ENCODE measurements at regions not wholly inside any gene's neighbourhood (a gene's known extent, or its start where the extent isn't known, plus 50 kb on each side); places are given as distances from the start of the nearest gene placed in this dataset.

- H3K4me3 ChIP-seq (ENCODE audit: low read depth, low read length) = no peak overlapping the region
- no peak for DNase-seq (ENCODE audit: low read depth)
These were observed 359.0 kb downstream of the BTG1 start for GRCh38 chr12:91786499-91787272.

- DNase-seq (ENCODE audit: low read depth) = no peak
- H3K4me3 ChIP-seq (ENCODE audit: low read depth, low read length) = no peak overlapping the region
These were observed 359.8 kb downstream of the BTG1 start for GRCh38 chr12:91785655-91786498.

GRCh38 chr12:91781114-91781513 lies 364.5 kb downstream of the BTG1 start:
- peak; percentile 23 for DNase-seq (ENCODE audit: low read depth)
- no peak overlapping the region for H3K4me3 ChIP-seq (ENCODE audit: low read depth, low read length)

- no peak overlapping the region for H3K4me3 ChIP-seq (ENCODE audit: low read depth, low read length)
- DNase-seq (ENCODE audit: low read depth) = peak; percentile 69
These were observed 366.7 kb downstream of the BTG1 start for GRCh38 chr12:91778938-91779400.

- H3K4me3 ChIP-seq (ENCODE audit: low read depth, low read length) = no peak overlapping the region
- no peak for DNase-seq (ENCODE audit: low read depth)
These were observed 367.4 kb downstream of the BTG1 start for GRCh38 chr12:91778091-91778832.

GRCh38 chr12:91777268-91777992 lies 368.2 kb downstream of the BTG1 start:
- H3K4me3 ChIP-seq (ENCODE audit: low read depth, low read length) = no peak overlapping the region
- no peak for DNase-seq (ENCODE audit: low read depth)

GRCh38 chr12:91774434-91774921 lies 371.2 kb downstream of the BTG1 start:
- H3K4me3 ChIP-seq (ENCODE audit: low read depth, low read length) = no peak overlapping the region
- DNase-seq (ENCODE audit: low read depth) = no peak

GRCh38 chr12:91773749-91774429 lies 371.8 kb downstream of the BTG1 start:
- no peak overlapping the region for H3K4me3 ChIP-seq (ENCODE audit: low read depth, low read length)
- no peak for DNase-seq (ENCODE audit: low read depth)

GRCh38 chr12:91772411-91772810 lies 373.2 kb downstream of the BTG1 start:
- no peak overlapping the region for H3K4me3 ChIP-seq (ENCODE audit: low read depth, low read length)
- no peak for DNase-seq (ENCODE audit: low read depth)

GRCh38 chr12:91769736-91770135 lies 375.9 kb downstream of the BTG1 start:
- H3K4me3 ChIP-seq (ENCODE audit: low read depth, low read length) = no peak overlapping the region
- DNase-seq (ENCODE audit: low read depth) = no peak

GRCh38 chr12:91767237-91767636 lies 378.4 kb downstream of the BTG1 start:
- no peak overlapping the region for H3K4me3 ChIP-seq (ENCODE audit: low read depth, low read length)
- no peak for DNase-seq (ENCODE audit: low read depth)

- no peak overlapping the region for H3K4me3 ChIP-seq (ENCODE audit: low read depth, low read length)
- DNase-seq (ENCODE audit: low read depth) = no peak
These were observed 379.2 kb downstream of the BTG1 start for GRCh38 chr12:91766454-91766853.

GRCh38 chr12:91763654-91764370 lies 381.8 kb downstream of the BTG1 start:
- no peak for DNase-seq (ENCODE audit: low read depth)
- H3K4me3 ChIP-seq (ENCODE audit: low read depth, low read length) = no peak overlapping the region

GRCh38 chr12:91753649-91754048 lies 392.0 kb downstream of the BTG1 start:
- H3K4me3 ChIP-seq (ENCODE audit: low read depth, low read length) = no peak overlapping the region
- no peak for DNase-seq (ENCODE audit: low read depth)

- DNase-seq (ENCODE audit: low read depth) = no peak
- H3K4me3 ChIP-seq (ENCODE audit: low read depth, low read length) = no peak overlapping the region
These were observed 398.7 kb downstream of the BTG1 start for GRCh38 chr12:91746976-91747375.

- DNase-seq (ENCODE audit: low read depth) = no peak
- H3K4me3 ChIP-seq (ENCODE audit: low read depth, low read length) = no peak overlapping the region
These were observed 401.0 kb downstream of the BTG1 start for GRCh38 chr12:91744597-91744996.

GRCh38 chr12:91743704-91744321 lies 401.8 kb downstream of the BTG1 start:
- no peak overlapping the region for H3K4me3 ChIP-seq (ENCODE audit: low read depth, low read length)

GRCh38 chr12:91743280-91743679 lies 402.4 kb downstream of the BTG1 start:
- DNase-seq (ENCODE audit: low read depth) = no peak
- no peak overlapping the region for H3K4me3 ChIP-seq (ENCODE audit: low read depth, low read length)

More at GRCh38 chr12:91743704-91744321, 401.8 kb downstream of the BTG1 start:
- no peak for DNase-seq (ENCODE audit: low read depth)
